OCI-LY1 (cell line): ENCODE measurements at regions not wholly inside any gene's neighbourhood (a gene's known extent, or its start where the extent isn't known, plus 50 kb on each side); places are given as distances from the start of the nearest gene placed in this dataset.

Experiments
- CTCF ChIP-seq: fragments of 200-600 bp; sonication (generic), shearing (Covaris generic); IDR thresholded peaks from 2 replicates; pipeline ENCODE4 v1.5.1; 2017; ENCODE audit warnings: mild to moderate bottlenecking, antibody characterized with exemption, low read length, moderate library complexity, mixed read lengths
- EZH2 ChIP-seq: fragments of 200-600 bp; sonication (generic), shearing (Covaris generic); IDR thresholded peaks from 2 replicates; pipeline ENCODE4 v1.8.0; 2017; ENCODE audit warnings: borderline replicate concordance, mixed run types, mild to moderate bottlenecking, antibody characterized with exemption, low read length, moderate library complexity, mixed read lengths

DNA sequence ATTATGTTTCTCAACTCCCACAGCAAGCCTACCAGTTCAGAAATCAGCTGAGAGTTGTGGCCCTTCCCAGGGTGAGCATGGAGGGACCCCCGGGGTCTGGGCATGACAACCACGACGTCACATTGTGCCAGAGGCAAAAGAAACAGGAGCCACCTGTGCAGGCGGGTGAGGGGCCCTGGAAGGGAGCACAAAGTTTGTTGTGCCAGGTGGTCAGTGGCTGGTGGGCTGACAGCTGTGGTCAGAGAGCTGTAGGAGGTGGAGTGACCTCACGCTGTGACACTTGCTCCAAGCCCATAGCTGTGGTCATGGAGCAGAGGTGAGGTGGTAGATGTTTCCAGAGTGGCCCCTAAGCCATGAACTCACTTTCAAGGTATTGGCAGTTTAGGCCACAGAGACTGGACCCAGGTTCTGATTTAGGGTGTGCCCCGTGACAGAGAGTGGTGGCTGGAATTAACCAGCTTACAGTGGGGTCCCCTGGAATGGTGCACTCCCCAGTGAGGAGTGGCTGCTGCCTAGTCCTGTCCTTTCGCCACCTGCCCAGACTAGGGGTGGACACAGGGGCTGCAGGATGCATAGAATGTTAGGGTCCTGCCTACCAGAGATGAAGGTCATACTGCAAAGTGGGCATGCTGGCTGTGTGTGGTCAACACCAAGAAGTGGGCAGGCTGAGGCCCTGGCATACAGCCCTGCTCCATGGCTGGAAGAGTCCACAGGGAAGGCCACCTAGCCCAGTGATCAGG is 136.4 kb downstream of the GLI2 start:
- TF ChIP-seq CTCF (no peak), EZH2 (no peak)
